ENCODE measurements at regions not wholly inside any gene's neighbourhood (a gene's known extent, or its start where the extent isn't known, plus 50 kb on each side); places are given as distances from the start of the nearest gene placed in this dataset.

DNA sequence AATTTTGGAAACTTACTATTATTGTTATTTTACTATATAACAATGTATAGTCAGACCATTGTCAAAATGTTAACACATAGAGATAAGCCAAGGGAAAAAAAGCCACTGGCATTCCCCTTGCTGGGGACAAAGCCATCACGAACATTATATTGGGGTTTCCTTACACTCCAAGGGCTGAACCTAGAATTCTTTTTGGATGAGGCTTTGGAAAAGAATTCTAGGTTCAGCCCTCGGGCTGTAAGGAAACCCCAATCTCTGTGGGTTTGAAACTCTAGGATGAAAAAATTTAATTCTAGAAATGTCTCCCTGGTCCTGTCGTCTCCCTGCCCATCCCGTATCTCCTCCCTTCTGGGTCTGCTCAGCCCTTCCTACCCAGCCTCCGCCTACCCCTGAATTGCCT is 67.0 kb upstream of the SMAD6 start (continued):
- TF ChIP-seq, protein P1, sequence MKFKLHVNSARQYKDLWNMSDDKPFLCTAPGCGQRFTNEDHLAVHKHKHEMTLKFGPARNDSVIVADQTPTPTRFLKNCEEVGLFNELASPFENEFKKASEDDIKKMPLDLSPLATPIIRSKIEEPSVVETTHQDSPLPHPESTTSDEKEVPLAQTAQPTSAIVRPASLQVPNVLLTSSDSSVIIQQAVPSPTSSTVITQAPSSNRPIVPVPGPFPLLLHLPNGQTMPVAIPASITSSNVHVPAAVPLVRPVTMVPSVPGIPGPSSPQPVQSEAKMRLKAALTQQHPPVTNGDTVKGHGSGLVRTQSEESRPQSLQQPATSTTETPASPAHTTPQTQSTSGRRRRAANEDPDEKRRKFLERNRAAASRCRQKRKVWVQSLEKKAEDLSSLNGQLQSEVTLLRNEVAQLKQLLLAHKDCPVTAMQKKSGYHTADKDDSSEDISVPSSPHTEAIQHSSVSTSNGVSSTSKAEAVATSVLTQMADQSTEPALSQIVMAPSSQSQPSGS (IDR thresholded peaks at IDR 0.05; ENCODE audit: low read length), result no peak
- TF ChIP-seq RXRA (IDR thresholded peaks at IDR 0.05; ENCODE audit: insufficient read depth, low read depth, low read length) (no peak), SIX5 (IDR thresholded peaks at IDR 0.05; ENCODE audit: low read depth, low read length) (no peak)
